Ishikawa (cell line): ENCODE measurements at regions not wholly inside any gene's neighbourhood (a gene's known extent, or its start where the extent isn't known, plus 50 kb on each side); places are given as distances from the start of the nearest gene placed in this dataset.

Experiments used
- CEBPB ChIP-seq: IDR thresholded peaks from 2 replicates; pipeline ENCODE4 v1.6.1; 2012
- CREB1 ChIP-seq: IDR thresholded peaks from 2 replicates; pipeline ENCODE4 v1.6.1; 2012; ENCODE audit warnings: low read depth
- EP300 ChIP-seq: IDR thresholded peaks from 2 replicates; pipeline ENCODE4 v1.6.1; 2012; ENCODE audit warnings: borderline replicate concordance
- NFIC ChIP-seq: IDR thresholded peaks from 2 replicates; pipeline ENCODE4 v1.6.1; 2012
- RAD21 ChIP-seq: IDR thresholded peaks from 2 replicates; pipeline ENCODE4 v1.6.1; 2012; ENCODE audit warnings: low read depth
- REST ChIP-seq: IDR thresholded peaks from 2 replicates; pipeline ENCODE4 v1.6.1; 2012; ENCODE audit warnings: low read depth, mild to moderate bottlenecking
- TAF1 ChIP-seq: IDR thresholded peaks from 2 replicates; pipeline ENCODE4 v1.6.1; 2012; ENCODE audit warnings: low read depth, mild to moderate bottlenecking
- YY1 ChIP-seq: IDR thresholded peaks from 2 replicates; pipeline ENCODE4 v1.6.1; 2012; ENCODE audit warnings: low read depth
- TF ChIP-seq, protein P1 (sequence below): IDR thresholded peaks from 2 replicates; pipeline ENCODE4 v1.6.1; 2012

- TF ChIP-seq EP300 (no peak), NFIC (no peak), YY1 (no peak), CEBPB (no peak), RAD21 (no peak), REST (no peak), TAF1 (no peak), CREB1 (no peak)
- TF ChIP-seq, protein P1, sequence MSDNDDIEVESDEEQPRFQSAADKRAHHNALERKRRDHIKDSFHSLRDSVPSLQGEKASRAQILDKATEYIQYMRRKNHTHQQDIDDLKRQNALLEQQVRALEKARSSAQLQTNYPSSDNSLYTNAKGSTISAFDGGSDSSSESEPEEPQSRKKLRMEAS = no peak
Observed at GRCh38 chr14:104475256-104475655, 104.3 kb upstream of the C14orf180 start.
